GM15510 (cell line): ENCODE measurements at regions not wholly inside any gene's neighbourhood (a gene's known extent, or its start where the extent isn't known, plus 50 kb on each side); places are given as distances from the start of the nearest gene placed in this dataset.

Experiments
- POLR2A ChIP-seq: IDR thresholded peaks from 3 replicates; pipeline ENCODE4 v1.6.1; 2011; ENCODE audit warnings: borderline replicate concordance; ENCODE audit not compliant: insufficient read length; ENCODE audit errors: extremely low read depth

DNA sequence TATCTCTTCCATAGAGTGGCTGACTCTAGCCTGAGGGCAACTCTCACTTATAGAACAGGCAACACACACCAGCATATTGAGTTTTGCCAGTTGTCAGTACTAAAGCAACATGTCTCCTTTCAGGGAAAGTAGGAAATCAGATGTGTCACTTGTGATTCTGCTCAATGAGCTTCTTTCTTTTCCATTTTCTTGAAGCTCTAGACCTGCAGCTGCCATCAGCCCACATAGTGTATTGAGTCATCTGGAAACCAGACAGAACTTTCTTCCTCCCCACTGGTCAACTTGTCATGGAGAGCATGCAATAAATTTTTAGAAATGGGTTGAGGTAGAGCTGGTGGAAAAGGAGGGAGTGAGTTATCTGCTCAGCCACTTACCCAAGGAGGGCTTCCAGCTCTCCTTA is 209.0 kb upstream of the PLEKHG7 start:
- no peak for TF ChIP-seq POLR2A

- no peak for TF ChIP-seq POLR2A
These were observed 209.8 kb upstream of the PLEKHG7 start for GRCh38 chr12:92492995-92493394.

- TF ChIP-seq POLR2A: no peak
These were observed 210.5 kb upstream of the PLEKHG7 start for GRCh38 chr12:92492291-92492690.

GRCh38 chr12:92489781-92490180 is 213.0 kb upstream of the PLEKHG7 start:
- TF ChIP-seq POLR2A: no peak

- TF ChIP-seq POLR2A: no peak
These were observed 214.1 kb upstream of the PLEKHG7 start for GRCh38 chr12:92488735-92489134.

DNA sequence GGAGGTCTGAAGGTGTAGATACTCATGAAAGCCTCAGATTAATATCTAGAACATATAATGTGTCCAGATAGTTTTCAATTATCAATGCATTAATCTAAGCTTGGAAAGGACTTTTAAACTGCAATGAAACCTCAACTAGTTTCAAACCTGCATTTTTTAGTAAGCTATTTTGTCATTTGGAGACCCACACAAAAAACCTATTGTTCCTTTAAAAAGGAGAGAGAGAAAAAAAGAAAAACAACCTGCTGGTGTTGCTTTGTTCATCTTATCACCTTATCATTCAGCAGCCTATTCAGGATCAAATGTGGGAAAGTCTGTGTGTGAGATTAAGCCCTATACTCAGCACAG is 215.7 kb upstream of the PLEKHG7 start:
- no peak for TF ChIP-seq POLR2A

DNA sequence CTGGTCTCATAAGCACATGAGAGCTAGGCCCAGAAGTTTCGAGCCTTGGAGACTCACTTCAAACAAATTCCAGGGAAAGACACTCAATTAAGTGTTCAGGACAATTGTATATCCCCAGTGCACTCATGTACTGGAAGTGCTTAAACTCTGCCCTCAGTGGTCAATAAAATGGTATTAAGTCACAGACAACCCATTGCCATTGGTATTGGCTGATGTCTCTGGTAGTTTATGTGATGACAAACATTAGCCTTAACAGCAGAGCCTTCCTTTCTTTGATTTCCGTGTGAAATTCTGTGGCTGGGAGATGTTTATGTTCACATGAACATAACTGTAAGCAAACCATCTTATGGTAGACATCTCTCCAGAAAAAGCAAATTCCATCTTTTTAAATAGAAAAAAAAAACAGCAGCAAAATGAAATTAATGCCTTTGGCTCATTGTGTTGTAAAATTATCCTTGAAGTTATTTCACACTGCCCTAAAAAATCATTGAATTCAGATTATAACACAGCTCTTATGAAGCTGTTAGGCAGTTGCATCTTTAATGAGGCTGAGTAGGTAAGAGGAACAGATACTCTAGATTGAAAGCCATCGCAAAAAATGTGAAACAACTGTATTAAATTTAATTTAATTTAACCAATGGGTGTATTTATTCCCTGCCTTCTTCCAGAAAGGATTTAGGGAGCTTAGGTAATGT is 216.2 kb upstream of the PLEKHG7 start:
- no peak for TF ChIP-seq POLR2A

- TF ChIP-seq POLR2A: no peak
These were observed 217.1 kb upstream of the PLEKHG7 start for GRCh38 chr12:92485351-92486348.

GRCh38 chr12:92482599-92482998 is 220.2 kb upstream of the PLEKHG7 start:
- no peak for TF ChIP-seq POLR2A

DNA sequence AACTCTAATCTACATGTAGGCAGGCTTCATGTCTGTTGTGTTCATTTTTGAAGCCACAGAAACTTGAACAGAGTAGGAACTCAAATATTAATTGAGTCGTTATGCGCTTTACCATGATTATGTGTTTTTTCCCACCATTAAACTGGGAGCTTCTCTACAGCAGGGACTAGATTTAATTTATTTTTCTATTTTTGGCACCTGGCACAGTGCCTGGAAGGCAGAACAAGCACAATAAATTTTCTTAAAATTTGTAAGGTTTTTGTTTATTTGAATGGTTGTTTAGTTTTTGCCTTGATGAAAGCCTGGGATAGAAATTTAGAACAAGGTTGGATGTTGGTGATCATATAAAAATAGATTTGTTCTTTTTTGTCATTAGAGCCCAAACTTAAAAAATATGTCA is 221.7 kb upstream of the PLEKHG7 start:
- TF ChIP-seq POLR2A: no peak

DNA sequence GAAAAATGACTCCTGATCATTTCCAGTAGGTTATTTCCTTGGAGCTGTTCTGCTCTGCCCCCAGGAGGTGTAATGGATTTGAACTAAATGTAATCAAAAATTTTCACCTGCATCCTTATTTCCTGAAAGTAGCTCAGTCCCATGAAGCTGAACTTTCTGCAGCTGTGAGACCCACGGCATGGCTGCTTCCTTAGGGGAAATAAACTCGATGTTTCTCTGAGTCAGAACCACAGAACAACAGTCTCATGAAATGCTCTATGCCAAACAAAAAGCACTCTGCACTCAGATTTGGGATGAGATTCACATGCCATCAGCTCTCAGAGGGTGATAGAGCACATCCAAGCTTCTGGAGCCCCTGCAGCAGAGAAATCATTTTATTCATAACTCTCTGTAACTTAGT is 224.1 kb upstream of the PLEKHG7 start:
- no peak for TF ChIP-seq POLR2A

- no peak for TF ChIP-seq POLR2A
These were observed 225.9 kb upstream of the PLEKHG7 start for GRCh38 chr12:92476844-92477243.

DNA sequence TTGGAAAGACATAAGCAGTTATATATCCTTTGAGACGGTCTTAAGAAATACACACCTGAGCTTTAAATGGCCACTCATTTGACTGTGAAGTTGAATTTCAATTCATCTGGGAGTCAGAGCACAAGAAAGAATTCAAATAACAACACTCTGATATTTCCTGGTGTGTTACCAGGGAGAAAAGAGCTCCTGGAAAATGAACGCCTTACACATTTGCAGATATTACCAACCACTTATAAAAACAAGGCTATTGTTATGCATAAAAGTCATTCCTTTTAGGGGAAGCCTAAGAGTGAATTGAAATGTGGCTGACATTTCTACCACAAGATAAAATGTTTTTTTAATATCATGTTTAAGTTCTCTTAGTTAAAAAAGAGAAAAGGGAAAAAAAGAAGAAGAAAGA is 229.2 kb upstream of the PLEKHG7 start:
- no peak for TF ChIP-seq POLR2A

DNA sequence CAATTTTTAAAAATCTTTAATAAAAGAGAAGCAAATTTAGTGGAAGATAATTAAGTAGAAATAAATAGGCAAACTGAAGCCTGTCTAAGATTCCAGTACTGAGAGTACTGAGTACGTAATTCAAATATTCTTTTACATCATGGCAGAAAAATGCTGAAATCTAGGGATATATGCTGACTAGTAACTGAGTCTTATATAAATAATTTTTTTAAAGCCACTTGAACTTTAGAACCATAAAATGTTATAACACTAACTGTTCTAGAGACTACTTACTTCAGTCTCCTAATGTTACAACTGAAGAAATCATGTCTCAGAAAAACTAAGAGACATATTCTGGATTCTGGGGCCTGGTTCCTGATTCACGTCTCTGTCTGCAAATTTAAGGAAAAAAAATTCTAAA is 230.6 kb upstream of the PLEKHG7 start:
- no peak for TF ChIP-seq POLR2A

DNA sequence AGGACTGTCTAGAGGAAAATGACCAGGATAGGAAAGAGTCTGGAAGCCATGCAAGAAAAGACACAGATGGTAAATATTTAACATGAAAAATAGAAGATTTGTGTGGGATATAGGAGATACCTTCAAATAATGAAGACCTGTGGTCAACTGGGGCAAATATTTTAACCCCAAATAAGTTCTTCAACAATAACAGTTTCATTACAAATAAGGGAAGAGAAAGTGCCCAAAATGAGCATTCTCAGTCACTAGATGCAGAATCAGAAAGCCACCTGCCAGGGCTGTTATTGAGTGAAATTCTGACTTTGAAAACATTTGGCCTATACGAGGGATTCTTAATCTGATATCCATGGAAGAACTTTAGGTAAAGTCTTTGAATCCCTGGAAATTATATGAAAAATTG is 231.2 kb upstream of the PLEKHG7 start:
- TF ChIP-seq POLR2A: no peak

GRCh38 chr12:92470608-92471021 is 232.2 kb upstream of the PLEKHG7 start:
- TF ChIP-seq POLR2A: no peak
